HuH-7.5 (cell line): ENCODE measurements at regions not wholly inside any gene's neighbourhood (a gene's known extent, or its start where the extent isn't known, plus 50 kb on each side); places are given as distances from the start of the nearest gene placed in this dataset.
"Not testable (repeated sequence)": the region's sequence is repeated elsewhere in the genome, so short reads cannot be mapped to it uniquely, and the experiment has no call there.

Experiments used
- DNase-seq: peaks from one replicate; pipeline ENCODE4 v3.0.0; 2011; ENCODE audit warnings: low spot score

DNA sequence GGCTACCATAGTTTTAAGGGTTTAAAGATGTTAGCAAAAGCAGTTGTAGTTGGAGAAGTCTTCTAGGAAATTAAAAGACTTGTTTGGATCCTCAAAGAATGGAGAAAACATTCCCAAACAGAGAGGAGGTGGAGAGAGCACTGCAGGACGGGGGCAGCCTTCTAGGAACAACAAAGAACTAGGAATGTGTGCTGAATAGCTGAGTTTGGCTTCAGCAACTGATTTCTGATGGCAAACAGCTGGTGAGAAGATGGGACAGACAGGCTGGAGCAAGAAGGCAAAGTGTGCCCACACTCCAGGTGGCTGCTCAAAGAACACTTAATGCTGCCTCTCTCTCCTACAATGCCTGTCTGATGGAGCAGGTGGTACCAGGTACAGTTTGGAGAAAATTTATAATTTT is 1331.1 kb downstream of the ADGRL3 start:
- no peak for DNase-seq

GRCh38 chr4:62528874-62529273 is 1328.7 kb downstream of the ADGRL3 start:
- no peak for DNase-seq

DNA sequence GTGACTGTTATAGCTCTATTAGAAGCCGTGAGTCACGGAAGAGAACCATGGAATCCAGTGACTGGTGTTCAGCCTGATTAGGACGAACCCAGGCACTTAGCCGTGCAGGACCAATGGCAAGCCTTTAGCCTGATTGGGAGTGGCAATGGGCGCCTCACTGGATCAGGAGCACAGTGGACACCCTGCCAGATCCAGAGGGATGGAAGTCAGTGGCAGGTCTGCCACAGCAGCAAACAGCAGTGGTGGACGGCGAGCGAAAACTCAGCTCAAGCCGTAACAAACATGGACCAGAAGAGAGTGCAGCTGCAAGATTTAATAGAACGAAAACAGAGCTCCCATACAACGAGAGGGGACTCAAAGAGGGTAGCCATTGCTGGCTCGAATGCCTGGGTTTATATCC is 1326.5 kb downstream of the ADGRL3 start:
- no peak for DNase-seq

GRCh38 chr4:62523256-62523655 is 1323.1 kb downstream of the ADGRL3 start:
- DNase-seq = no peak

DNA sequence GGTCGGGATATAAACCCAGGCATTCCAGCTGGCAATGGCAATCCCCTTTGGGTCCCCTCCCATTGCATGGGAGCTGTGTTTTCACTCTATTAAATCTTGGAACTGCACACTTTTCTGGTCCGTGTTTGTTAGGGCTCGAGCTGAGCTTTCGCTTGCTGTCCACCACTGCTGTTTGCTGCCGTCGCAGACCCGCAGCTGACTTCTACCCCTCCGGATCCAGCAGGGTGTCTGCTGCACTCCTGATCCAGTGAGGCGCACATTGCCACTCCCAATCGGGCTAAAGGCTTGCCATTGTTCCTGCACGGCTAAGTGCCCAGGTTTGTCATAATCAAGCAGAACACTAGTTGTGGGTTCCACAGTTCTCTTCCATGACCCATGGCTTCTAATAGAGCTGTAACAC is 1322.1 kb downstream of the ADGRL3 start:
- no peak for DNase-seq

DNA sequence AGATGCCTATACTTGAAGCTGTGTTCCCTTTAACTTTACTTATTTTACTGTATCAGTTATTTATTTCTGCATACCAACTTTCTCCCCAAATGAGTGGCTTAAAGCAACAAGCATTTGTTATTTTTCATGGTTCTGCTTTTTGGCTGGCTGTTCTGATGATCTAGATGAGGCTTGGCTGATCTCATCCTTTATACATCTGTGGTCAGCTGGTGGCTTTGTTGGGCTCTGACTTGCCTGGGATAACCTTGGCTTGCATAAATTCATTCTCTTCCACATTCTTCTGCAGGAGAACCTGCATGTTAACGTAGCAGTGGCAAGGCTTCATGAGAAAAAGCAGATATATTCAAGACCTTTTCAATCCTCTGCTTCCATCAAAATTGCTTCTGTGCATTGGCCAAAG is 1317.6 kb downstream of the ADGRL3 start:
- DNase-seq = no peak

DNA sequence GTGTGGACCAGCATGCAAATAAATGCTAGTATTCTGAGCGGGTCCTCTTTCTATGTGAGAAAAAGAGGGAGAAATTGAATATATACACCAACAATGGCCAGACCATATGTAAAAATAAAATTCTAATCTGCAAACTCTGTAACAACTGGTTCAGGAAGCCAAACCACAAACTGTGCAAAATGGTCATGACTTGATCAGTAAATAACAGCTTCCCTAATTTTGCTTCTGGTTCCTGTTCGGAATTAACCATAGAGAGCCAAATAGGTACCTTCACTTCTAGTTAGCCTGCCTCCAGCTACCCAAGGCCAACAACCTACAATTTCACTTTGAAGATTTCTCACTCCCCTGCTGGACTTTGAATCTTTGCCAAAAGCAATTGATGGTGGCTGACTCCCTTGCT is 1313.2 kb downstream of the ADGRL3 start:
- DNase-seq = no peak

DNA sequence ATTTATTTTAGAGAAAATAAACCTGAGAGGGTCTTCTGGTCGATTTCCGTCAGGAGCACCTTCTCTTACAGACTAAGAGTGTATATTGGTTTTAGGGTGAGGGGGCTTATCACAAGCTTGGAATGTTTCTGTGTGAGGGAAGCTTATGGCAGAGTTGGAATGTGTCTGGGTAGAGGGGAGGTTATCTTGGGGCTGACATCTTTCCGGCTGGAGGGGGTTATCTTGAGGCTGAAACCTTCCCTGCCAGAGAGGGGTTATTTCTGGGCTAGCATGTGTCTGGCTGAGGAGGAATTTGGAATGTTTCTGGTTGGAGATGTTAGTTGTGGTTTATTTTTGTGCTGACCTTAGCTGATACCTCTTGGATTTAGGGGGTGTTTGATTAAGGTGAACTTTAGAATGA is 1312.1 kb downstream of the ADGRL3 start:
- no peak for DNase-seq

GRCh38 chr4:62510228-62510627 is 1310.1 kb downstream of the ADGRL3 start:
- no peak for DNase-seq

GRCh38 chr4:62500296-62500695 is 1300.2 kb downstream of the ADGRL3 start:
- no peak for DNase-seq

GRCh38 chr4:62495032-62495431 is 1294.9 kb downstream of the ADGRL3 start:
- DNase-seq = no peak

DNA sequence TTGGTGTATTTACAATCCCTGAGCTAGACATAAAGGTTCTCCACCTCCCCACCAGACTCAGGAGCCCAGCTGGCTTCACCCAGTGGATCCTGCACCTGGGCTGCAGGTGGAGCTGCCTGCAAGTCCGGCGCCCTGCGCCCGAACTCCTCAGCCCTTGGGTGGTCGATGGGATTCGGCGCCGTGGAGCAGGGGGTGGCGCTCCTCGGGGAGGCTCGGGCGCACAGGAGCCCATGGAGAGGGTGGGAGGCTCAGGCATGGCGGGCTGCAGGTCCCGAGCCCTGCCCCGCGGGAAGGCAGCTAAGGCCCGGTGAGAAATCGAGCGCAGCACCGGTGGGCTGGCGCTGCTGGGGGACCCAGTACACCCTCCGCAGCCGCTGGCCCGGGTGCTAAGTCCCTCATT is 1291.6 kb downstream of the ADGRL3 start:
- not testable (repeated sequence) for DNase-seq

DNA sequence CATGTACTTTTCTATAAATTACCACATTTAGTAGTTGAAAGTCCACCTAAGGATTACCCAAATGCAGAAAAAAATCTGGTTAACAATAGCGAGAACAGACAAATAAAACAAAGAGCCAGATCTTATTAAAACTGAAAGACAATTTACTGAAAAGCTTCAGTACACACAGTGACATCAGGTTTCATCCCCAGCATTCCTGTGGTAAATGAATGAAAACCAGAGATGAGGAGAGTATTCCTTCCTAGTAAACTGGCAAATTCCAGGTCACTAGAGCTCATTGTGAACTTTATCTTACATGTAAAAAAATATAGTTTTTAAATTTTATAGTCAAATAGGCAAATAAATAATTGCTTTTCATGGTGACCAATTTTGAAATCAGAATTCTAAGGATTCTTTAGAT is 1290.5 kb downstream of the ADGRL3 start:
- DNase-seq = no peak

DNA sequence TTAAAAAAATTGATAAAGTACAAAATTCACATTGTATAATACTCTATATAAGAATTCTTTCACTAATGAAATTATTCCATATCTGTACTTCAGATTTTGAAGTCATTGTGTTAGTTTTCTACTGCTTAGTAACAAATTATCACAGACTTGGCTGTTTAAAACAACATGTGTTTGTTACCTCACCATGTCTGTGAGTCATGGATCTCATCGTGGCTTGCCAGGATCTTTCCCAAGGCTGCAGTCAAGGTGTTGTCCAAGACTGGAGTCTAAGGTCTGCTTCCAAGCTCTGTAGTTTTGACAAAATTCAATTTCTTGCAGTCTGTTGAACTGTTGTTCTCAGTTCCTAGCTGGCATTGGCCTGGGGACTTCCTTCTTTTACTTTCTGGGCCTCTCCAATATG is 1286.9 kb downstream of the ADGRL3 start:
- DNase-seq = no peak

- no peak for DNase-seq
Observed at GRCh38 chr4:62484357-62484756, 1284.2 kb downstream of the ADGRL3 start.

- DNase-seq = no peak
Observed at GRCh38 chr4:62482355-62482754, 1282.2 kb downstream of the ADGRL3 start.

DNA sequence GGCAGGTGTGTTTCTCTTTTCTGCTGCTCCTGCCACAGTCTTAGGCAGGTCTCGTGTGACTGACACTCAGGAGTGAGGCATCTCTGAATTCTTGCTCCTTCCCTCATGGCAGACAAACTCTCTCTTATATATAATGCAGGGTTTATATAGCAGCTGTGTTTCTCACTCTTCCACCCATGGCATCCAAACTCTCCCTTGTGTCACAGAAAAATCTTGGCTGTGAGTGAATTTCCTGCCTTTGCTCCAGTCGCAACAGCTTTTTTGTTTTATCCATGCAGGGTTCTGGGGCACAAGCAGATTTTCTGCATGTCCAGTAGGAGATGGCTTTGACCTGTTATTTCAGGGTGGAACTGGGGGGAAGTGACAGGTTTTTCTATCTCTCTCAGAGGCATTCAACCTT is 1275.5 kb downstream of the ADGRL3 start:
- DNase-seq = no peak

DNA sequence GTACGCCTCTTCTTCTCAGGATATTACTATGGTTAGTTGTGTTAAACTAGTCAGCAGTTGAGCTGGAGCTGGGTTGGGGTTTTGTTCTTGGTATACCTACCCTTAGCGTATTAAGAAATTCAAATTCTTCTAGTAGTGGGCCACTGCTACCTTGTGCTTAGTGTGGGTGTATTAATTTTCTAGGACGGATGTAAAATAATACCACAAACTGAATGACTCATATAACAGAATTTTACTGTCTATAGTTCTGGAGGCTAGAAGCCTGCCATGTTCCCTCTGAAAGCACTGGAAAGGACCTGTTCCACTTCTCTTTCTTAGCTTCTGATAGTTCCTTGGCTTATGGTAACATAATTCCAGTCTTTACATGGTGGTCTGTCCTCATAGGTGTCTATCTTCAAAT is 1274.7 kb downstream of the ADGRL3 start:
- no peak for DNase-seq

DNA sequence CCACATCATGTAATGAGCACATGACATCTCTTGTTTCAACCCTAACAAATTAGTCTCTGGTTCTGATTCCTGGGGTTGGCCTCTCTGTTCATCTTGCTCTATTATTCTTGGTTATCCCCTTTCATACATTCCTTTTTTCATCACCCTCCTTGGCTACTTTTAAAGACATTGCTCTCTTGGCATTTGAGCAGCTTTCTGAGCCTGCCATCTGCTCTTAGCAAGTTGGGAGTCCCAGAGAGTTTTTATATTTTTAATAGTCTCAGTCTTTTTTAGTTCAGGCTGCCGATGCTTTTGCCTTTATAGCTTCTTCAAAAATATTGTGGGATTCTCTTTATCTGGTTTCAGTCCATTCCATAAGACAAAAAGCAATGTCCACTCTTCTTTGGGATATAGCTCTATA is 1270.9 kb downstream of the ADGRL3 start:
- DNase-seq = no peak

GRCh38 chr4:62470421-62470983 is 1270.4 kb downstream of the ADGRL3 start:
- DNase-seq = no peak

DNA sequence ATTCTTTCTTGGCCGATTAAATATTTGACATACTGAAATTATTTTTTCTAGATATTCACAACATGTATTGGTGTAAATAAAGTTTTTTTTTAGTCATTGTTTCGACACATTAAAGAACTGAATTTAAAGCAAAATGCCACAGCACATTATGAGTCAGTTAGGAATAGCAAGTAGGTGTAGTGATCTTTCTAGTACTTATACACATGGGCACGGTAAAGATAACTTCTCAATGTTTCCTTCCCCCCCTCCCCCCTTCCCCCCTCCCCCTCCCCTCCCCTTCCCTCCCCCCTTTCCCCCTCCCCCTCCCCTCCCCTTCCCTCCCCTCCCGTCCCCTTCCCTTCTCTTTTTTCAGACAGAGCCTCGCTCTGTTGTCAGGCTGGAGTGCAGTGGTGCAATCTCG is 1269.9 kb downstream of the ADGRL3 start:
- DNase-seq = no peak

DNA sequence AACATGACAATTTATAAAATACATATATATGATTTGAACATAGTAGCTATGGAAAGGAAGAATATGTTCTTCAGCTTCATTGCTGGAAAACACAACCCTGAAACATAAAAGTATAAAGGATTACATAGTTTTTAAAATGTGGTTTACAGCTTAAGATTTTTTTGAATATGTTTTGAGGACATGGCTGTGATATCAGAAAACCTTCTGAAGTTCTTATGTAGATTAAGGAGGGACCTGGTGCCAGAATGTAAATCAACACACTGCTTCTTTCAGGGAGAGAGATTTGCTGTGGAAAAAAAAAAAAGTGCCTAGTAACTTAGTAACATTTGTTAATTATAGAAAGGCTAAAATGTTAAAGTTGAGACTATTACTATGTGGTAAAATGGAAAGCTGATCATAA is 1261.8 kb downstream of the ADGRL3 start:
- DNase-seq = no peak

DNA sequence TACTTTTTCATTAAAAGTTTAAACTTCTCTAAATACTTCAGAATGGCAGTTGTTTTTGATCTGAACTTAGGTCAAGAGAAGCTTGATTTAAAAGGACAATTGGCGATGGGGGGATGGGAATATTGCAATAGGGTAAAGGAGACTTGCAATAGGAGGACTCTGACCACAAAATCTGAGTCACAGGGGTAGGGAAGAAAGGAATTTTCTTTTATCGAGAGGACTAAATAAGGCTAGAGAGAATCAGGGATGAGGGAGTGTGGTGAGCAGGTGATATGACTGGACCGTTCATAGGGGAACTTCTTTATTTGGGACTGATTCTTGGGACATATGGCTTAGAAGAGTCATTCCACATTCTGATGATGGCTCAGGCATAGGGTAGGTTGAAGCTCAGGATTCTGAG is 1260.2 kb downstream of the ADGRL3 start:
- DNase-seq = no peak

GRCh38 chr4:62457356-62457755 is 1257.2 kb downstream of the ADGRL3 start:
- DNase-seq = no peak

GRCh38 chr4:62455871-62456270 is 1255.7 kb downstream of the ADGRL3 start:
- DNase-seq = no peak
